ENCODE measurements at regions not wholly inside any gene's neighbourhood (a gene's known extent, or its start where the extent isn't known, plus 50 kb on each side); places are given as distances from the start of the nearest gene placed in this dataset.

GRCh38 chr5:110345623-110346022 lies 380.8 kb downstream of the TMEM232 start (continued):
- TF ChIP-seq BCL3 (IDR thresholded peaks at IDR 0.05) (no peak), PBX3 (IDR thresholded peaks at IDR 0.05) (no peak)

GRCh38 chr5:110346893-110347358 lies 379.5 kb downstream of the TMEM232 start:
- Histone ChIP-seq H3K9me3 (no peaks in the 10 kb centered on the region), H3K4me3 (no peak overlapping the region), H3K27ac (no peak overlapping the region), H3K4me1 (no peaks in the 10 kb centered on the region), H3K4me2 (no peak overlapping the region)
- ATAC-seq (no peak), FAIRE-seq (no peak), DNase-seq (ENCODE audit: low read depth in 1 of 2, low spot score in 1 of 2) (no peak)
- TF ChIP-seq CBX2 (IDR thresholded peaks at IDR 0.05; ENCODE audit: borderline replicate concordance, low read depth) (no peak), CTCF (IDR thresholded peaks at IDR 0.05) (no peak), HOXB5 (CRISPR knock-in tag; IDR thresholded peaks at IDR 0.05) (no peak), RNF2 (IDR thresholded peaks at IDR 0.05; ENCODE audit: borderline replicate concordance, low read depth) (no peak), HOXB13 (CRISPR knock-in tag; IDR thresholded peaks at IDR 0.05; ENCODE audit: low read depth) (no peak), NPAS2 (CRISPR knock-in tag; IDR thresholded peaks at IDR 0.05; ENCODE audit: borderline replicate concordance) (no peak), KDM5A (IDR thresholded peaks at IDR 0.05) (no peak), ZSCAN20 (CRISPR knock-in tag; IDR thresholded peaks at IDR 0.05) (no peak), KDM1A (IDR thresholded peaks at IDR 0.05; ENCODE audit: low read depth) (no peak), HDAC2 (IDR thresholded peaks at IDR 0.05) (no peak), MAZ (IDR thresholded peaks at IDR 0.05; ENCODE audit: borderline replicate concordance, low read depth, low read length) (no peak)
- ChIA-PET POLR2A (no interaction called here), CTCF (no interaction called here)

GRCh38 chr5:110347781-110348180 lies 378.7 kb downstream of the TMEM232 start:
- no peak overlapping the region for H3K4me2 ChIP-seq
- ChIA-PET POLR2A (no interaction called here), CTCF (no interaction called here)
- H3K4me1 ChIP-seq, result no peaks in the 10 kb centered on the region
- TF ChIP-seq HMGXB4 (CRISPR knock-in tag; IDR thresholded peaks at IDR 0.05; ENCODE audit: borderline replicate concordance) (no peak), RCOR1 (IDR thresholded peaks at IDR 0.05; ENCODE audit: low read depth, low read length) (no peak)
- no peaks in the 10 kb centered on the region for H3K9me3 ChIP-seq
- H3K27ac ChIP-seq, result no peak overlapping the region
- no peak for FAIRE-seq
- DNase-seq (ENCODE audit: low read depth in 1 of 2, low spot score in 1 of 2), result no peak
- ATAC-seq, result no peak
- H3K4me3 ChIP-seq, result no peak overlapping the region

GRCh38 chr5:110351430-110351829 lies 375.0 kb downstream of the TMEM232 start:
- DNase-seq (ENCODE audit: low read depth in 1 of 2, low spot score in 1 of 2) (no peak), FAIRE-seq (no peak), ATAC-seq (no peak)
- CTCF ChIA-PET, result no interaction called here
- Histone ChIP-seq H3K27ac (no peak overlapping the region), H3K9me3 (no peaks in the 10 kb centered on the region), H3K4me1 (no peaks in the 10 kb centered on the region), H3K4me2 (no peak overlapping the region), H3K4me3 (no peak overlapping the region)
- POLR2A ChIA-PET, result no interaction called here
- TF ChIP-seq ATOH8 (CRISPR knock-in tag; IDR thresholded peaks at IDR 0.05; ENCODE audit: low read depth), result no peak
- no peak for TF ChIP-seq TFCP2L1 (CRISPR knock-in tag; IDR thresholded peaks at IDR 0.05)
- no peak for TF ChIP-seq FOSL2 (IDR thresholded peaks at IDR 0.05)
- no peak for TF ChIP-seq FOSL2 (CRISPR knock-in tag; IDR thresholded peaks at IDR 0.05)
- TF ChIP-seq HOXB5 (CRISPR knock-in tag; IDR thresholded peaks at IDR 0.05), result no peak
- TF ChIP-seq TP53 (CRISPR knock-in tag; IDR thresholded peaks at IDR 0.05), result no peak
- no peak for TF ChIP-seq CTCF (IDR thresholded peaks at IDR 0.05)
- no peak for TF ChIP-seq PHF8 (IDR thresholded peaks at IDR 0.05; ENCODE audit: borderline replicate concordance, low read depth)
- TF ChIP-seq EP300 (IDR thresholded peaks at IDR 0.05), result no peak
- TF ChIP-seq NPAS2 (CRISPR knock-in tag; IDR thresholded peaks at IDR 0.05; ENCODE audit: borderline replicate concordance), result no peak
- no peak for TF ChIP-seq CBX2 (IDR thresholded peaks at IDR 0.05; ENCODE audit: borderline replicate concordance, low read depth)
- TF ChIP-seq CEBPB (IDR thresholded peaks at IDR 0.05), result no peak
- no peak for TF ChIP-seq NFE2L2 (conservative IDR thresholded peaks at IDR 0.05; ENCODE audit: low read length)
